ENCODE measurements at regions not wholly inside any gene's neighbourhood (a gene's known extent, or its start where the extent isn't known, plus 50 kb on each side); places are given as distances from the start of the nearest gene placed in this dataset.

- TF ChIP-seq CTCF (conservative IDR thresholded peaks at IDR 0.05; ENCODE audit: low read depth in 2 of 2) (no peak), POLR2AphosphoS5 (IDR thresholded peaks at IDR 0.05; ENCODE audit: low read depth) (no peak), EZH2phosphoT487 (IDR thresholded peaks at IDR 0.05; ENCODE audit: unreplicated experiment) (no peak), EZH2 (IDR thresholded peaks at IDR 0.05; ENCODE audit: low read depth, unreplicated experiment) (no peak), REST (IDR thresholded peaks at IDR 0.05; ENCODE audit: unreplicated experiment) (no peak), ZNF462 (CRISPR knock-in tag; IDR thresholded peaks at IDR 0.05) (no peak), STAT1 (IDR thresholded peaks at IDR 0.05; ENCODE audit: unreplicated experiment) (no peak), ETS1 (IDR thresholded peaks at IDR 0.05) (no peak), JUNB (IDR thresholded peaks at IDR 0.05; ENCODE audit: unreplicated experiment) (no peak), ZNF114 (CRISPR knock-in tag; IDR thresholded peaks at IDR 0.05) (no peak), NANOG (IDR thresholded peaks at IDR 0.05; ENCODE audit: borderline replicate concordance) (no peak), ZNF331 (CRISPR knock-in tag; IDR thresholded peaks at IDR 0.05; ENCODE audit: low read depth) (no peak), CREB1 (CRISPR knock-in tag; IDR thresholded peaks at IDR 0.05; ENCODE audit: low read depth) (no peak)
Measured at GRCh38 chr2:196369967-196370366, 198.6 kb upstream of the STK17B start.

Measured in GM23338 (cell line).